ENCODE measurements at regions not wholly inside any gene's neighbourhood (a gene's known extent, or its start where the extent isn't known, plus 50 kb on each side); places are given as distances from the start of the nearest gene placed in this dataset.

- Mint-ChIP-seq H3K4me1 (no peaks in the 10 kb centered on the region), H3K27me3 (ENCODE audit: low read depth in 2 of 2) (peaks cover 4 to 7% of the 10 kb centered on the region in 2 donors), H3K4me3 (no peak overlapping the region), H3K27ac (no peak overlapping the region), H3K36me3 (no peaks in the 10 kb centered on the region), H3K9me3 (no peaks in the 10 kb centered on the region)
- DNase-seq (no peak), ATAC-seq (no peak)
- Histone ChIP-seq H3K27me3 (ENCODE audit: control insufficient read depth, insufficient read depth, low read length) (no peaks in the 10 kb centered on the region), H3K4me3 (ENCODE audit: low read length) (no peak overlapping the region), H3K9me3 (ENCODE audit: control insufficient read depth, insufficient read depth, low read length) (no peaks in the 10 kb centered on the region), H3K27ac (ENCODE audit: low read length) (no peak overlapping the region), H3K36me3 (ENCODE audit: control insufficient read depth, insufficient read depth, low read length) (no peaks in the 10 kb centered on the region), H3K4me1 (ENCODE audit: control insufficient read depth, insufficient read depth, low read length) (no peaks in the 10 kb centered on the region)
- WGBS (ENCODE audit: insufficient coverage), result 38% methylated on average over 23 of the region's 24 CpGs
- no peak for TF ChIP-seq CTCF (IDR thresholded peaks at IDR 0.05)
- intact Hi-C loops (cut with micrococcal nuclease), result no loop called here
Measured at GRCh38 chr13:26895081-26895807, 134.7 kb upstream of the GPR12 start.

GRCh38 chr13:26888632-26889031, 128.0 kb upstream of the GPR12 start:
- no peak for TF ChIP-seq CTCF (IDR thresholded peaks at IDR 0.05)
- intact Hi-C loops (cut with micrococcal nuclease), result no loop called here
- Mint-ChIP-seq H3K4me3 (no peak overlapping the region), H3K27ac (no peak overlapping the region), H3K27me3 (ENCODE audit: low read depth in 2 of 2) (peaks cover 9 to 12% of the 10 kb centered on the region in 2 donors), H3K36me3 (no peaks in the 10 kb centered on the region), H3K4me1 (no peaks in the 10 kb centered on the region), H3K9me3 (peaks cover 0 to 2% of the 10 kb centered on the region in 2 donors)
- Histone ChIP-seq H3K27me3 (ENCODE audit: control insufficient read depth, insufficient read depth, low read length) (no peaks in the 10 kb centered on the region), H3K27ac (ENCODE audit: low read length) (no peak overlapping the region), H3K4me3 (ENCODE audit: low read length) (no peak overlapping the region), H3K9me3 (ENCODE audit: control insufficient read depth, insufficient read depth, low read length) (no peaks in the 10 kb centered on the region), H3K4me1 (ENCODE audit: control insufficient read depth, insufficient read depth, low read length) (no peaks in the 10 kb centered on the region), H3K36me3 (ENCODE audit: control insufficient read depth, insufficient read depth, low read length) (no peaks in the 10 kb centered on the region)
- 88% methylated on average over 7 of the region's 7 CpGs for WGBS (ENCODE audit: insufficient coverage)
- DNase-seq, result no peak
- ATAC-seq, result no peak

GRCh38 chr13:26887594-26887993, 127.0 kb upstream of the GPR12 start:
- H3K4me1 ChIP-seq (ENCODE audit: control insufficient read depth, insufficient read depth, low read length), result no peaks in the 10 kb centered on the region
- intact Hi-C loops (cut with micrococcal nuclease), result no loop called here
- Mint-ChIP-seq H3K4me3 (no peak overlapping the region), H3K36me3 (no peaks in the 10 kb centered on the region), H3K9me3 (peaks cover 0 to 2% of the 10 kb centered on the region in 2 donors), H3K4me1 (no peaks in the 10 kb centered on the region), H3K27me3 (ENCODE audit: low read depth in 2 of 2) (peaks cover 9 to 11% of the 10 kb centered on the region in 2 donors), H3K27ac (no peak overlapping the region)
- no peaks in the 10 kb centered on the region for H3K9me3 ChIP-seq (ENCODE audit: control insufficient read depth, insufficient read depth, low read length)
- DNase-seq, result no peak
- no peak overlapping the region for H3K4me3 ChIP-seq (ENCODE audit: low read length)
- H3K27me3 ChIP-seq (ENCODE audit: control insufficient read depth, insufficient read depth, low read length), result no peaks in the 10 kb centered on the region
- no peaks in the 10 kb centered on the region for H3K36me3 ChIP-seq (ENCODE audit: control insufficient read depth, insufficient read depth, low read length)
- TF ChIP-seq CTCF (IDR thresholded peaks at IDR 0.05), result no peak
- ATAC-seq, result no peak
- no peak overlapping the region for H3K27ac ChIP-seq (ENCODE audit: low read length)
- WGBS (ENCODE audit: insufficient coverage), result 88% methylated on average over 3 of the region's 3 CpGs

All from natural killer cell (primary cell).